Liver (tissue), 8 donors: ENCODE measurements at regions not wholly inside any gene's neighbourhood (a gene's known extent, or its start where the extent isn't known, plus 50 kb on each side); places are given as distances from the start of the nearest gene placed in this dataset.

Experiments used
- DNase-seq: peaks from one replicate; pipeline ENCODE4 v3.0.0-alpha.2; 2017; ENCODE audit warnings: low spot score
- H3K27ac ChIP-seq, 2 donors: one replicate each; pipeline ENCODE4 v1.7.0; 2013; ENCODE audit warnings: inconsistent platforms in 2 of 2, low read length in 2 of 2, control low read depth in 1 of 2, low read depth in 1 of 2, mild to moderate bottlenecking in 1 of 2
- H3K27me3 ChIP-seq, 4 donors: one replicate each; pipeline versions ENCODE4 v1.6.1 to v1.7.0; 2013; ENCODE audit warnings: low read length in 3 of 4, inconsistent platforms in 1 of 4, mild to moderate bottlenecking in 1 of 4, moderate library complexity in 1 of 4; ENCODE audit not compliant: control insufficient read depth in 4 of 4, insufficient read depth in 4 of 4
- H3K36me3 ChIP-seq, 4 donors: one replicate each; pipeline versions ENCODE4 v1.6.1 to v1.7.0; 2013; ENCODE audit warnings: low read length in 3 of 4, mild to moderate bottlenecking in 3 of 4, low read depth in 1 of 4, moderate library complexity in 1 of 4; ENCODE audit not compliant: control insufficient read depth in 4 of 4, insufficient read depth in 3 of 4
- H3K4me1 ChIP-seq, 4 donors: one replicate each; pipeline versions ENCODE4 v1.6.1 to v1.7.0; 2013; ENCODE audit warnings: low read length in 3 of 4, mild to moderate bottlenecking in 3 of 4, moderate library complexity in 1 of 4; ENCODE audit not compliant: control insufficient read depth in 4 of 4, insufficient read depth in 4 of 4
- H3K4me3 ChIP-seq, 3 donors: one replicate each; pipeline versions ENCODE4 v1.6.1 to v1.7.0; 2013; ENCODE audit warnings: low read length in 3 of 3, control low read depth in 1 of 3, low read depth in 1 of 3, mild to moderate bottlenecking in 1 of 3
- H3K9ac ChIP-seq, 2 donors: one replicate each; pipeline ENCODE4 v1.7.0; 2013; ENCODE audit warnings: low read length in 2 of 2, mild to moderate bottlenecking in 2 of 2, moderate library complexity in 2 of 2, control low read depth in 1 of 2, low read depth in 1 of 2
- H3K9me3 ChIP-seq, 4 donors: one replicate each; pipeline versions ENCODE4 v1.6.1 to v1.7.0; 2013; ENCODE audit warnings: low read length in 3 of 4; ENCODE audit not compliant: control insufficient read depth in 4 of 4
- ATF3 ChIP-seq: IDR thresholded peaks from 2 replicates; pipeline ENCODE4 v1.6.1; 2016; ENCODE audit warnings: antibody characterized with exemption
- CTCF ChIP-seq: fragments of 150-350 bp; IDR thresholded peaks from 2 replicates; pipeline ENCODE4 v1.5.1; 2017; ENCODE audit warnings: improper control_type of control experiment, low read depth, low read length; ENCODE audit not compliant: missing input control
- FOXA1 ChIP-seq: IDR thresholded peaks from 2 replicates; pipeline ENCODE4 v1.6.1; 2016; ENCODE audit warnings: antibody characterized with exemption
- FOXA2 ChIP-seq: IDR thresholded peaks from 2 replicates; pipeline ENCODE4 v1.6.1; 2016; ENCODE audit warnings: antibody characterized with exemption
- GABPA ChIP-seq, 2 donors: IDR thresholded peaks in 1 of 2; conservative IDR thresholded peaks in 1 of 2; 2 replicates each; pipeline ENCODE4 v1.6.1; 2016; ENCODE audit warnings: antibody characterized with exemption in 2 of 2, mild to moderate bottlenecking in 1 of 2, moderate library complexity in 1 of 2
- JUND ChIP-seq, 2 donors: IDR thresholded peaks; 2 replicates each; pipeline ENCODE4 v1.6.1; 2016; ENCODE audit warnings: antibody characterized with exemption in 2 of 2
- NR2F2 ChIP-seq: IDR thresholded peaks from 2 replicates; pipeline ENCODE4 v1.6.1; 2016; ENCODE audit warnings: antibody characterized with exemption
- REST ChIP-seq: IDR thresholded peaks from 2 replicates; pipeline ENCODE4 v1.6.1; 2016; ENCODE audit warnings: antibody characterized with exemption, mild to moderate bottlenecking
- SP1 ChIP-seq: IDR thresholded peaks from 2 replicates; pipeline ENCODE4 v1.6.1; 2018; ENCODE audit warnings: antibody characterized with exemption, mild to moderate bottlenecking
- YY1 ChIP-seq: IDR thresholded peaks from 2 replicates; pipeline ENCODE4 v1.6.1; 2016; ENCODE audit warnings: antibody characterized with exemption, mild to moderate bottlenecking
- ZBTB33 ChIP-seq: IDR thresholded peaks from 2 replicates; pipeline ENCODE4 v1.6.1; 2016; ENCODE audit warnings: antibody characterized with exemption
- WGBS: extraction: QIAGEN DNeasy Blood & Tissue Kit; methylation state at CpG from one replicate; pipeline ENCODE4 v1.1.7; 2013; 5-methylcytosine and 5-hydroxymethylcytosine counted together
- donor health status: healthy.
- donor health status: healthy.
- donor health status: healthy.
- donor health status: healthy.
- donor health status: healthy.

- TF ChIP-seq REST (no peak), ATF3 (no peak), NR2F2 (no peak), JUND (IDR thresholded peaks at IDR 0.05) (no peak)
Observed at GRCh38 chr18:76684265-76684664, 138.1 kb upstream of the ZNF236 start (continued).

GRCh38 chr18:76679945-76680344 lies 142.4 kb upstream of the ZNF236 start:
- 79% methylated on average over 8 of the region's 8 CpGs for WGBS
- no peak overlapping the region for H3K27ac ChIP-seq
- no peaks in the 10 kb centered on the region for H3K9me3 ChIP-seq
- H3K36me3 ChIP-seq = no peaks in the 10 kb centered on the region
- H3K4me1 ChIP-seq = no peaks in the 10 kb centered on the region
- H3K27me3 ChIP-seq = no peaks in the 10 kb centered on the region
- DNase-seq = no peak
- H3K9ac ChIP-seq = no peak overlapping the region
- no peak for TF ChIP-seq NR2F2
- no peak for TF ChIP-seq FOXA1
- TF ChIP-seq REST = no peak
- no peak for TF ChIP-seq FOXA2
- TF ChIP-seq ZBTB33 = no peak
- TF ChIP-seq ATF3 = no peak
- TF ChIP-seq GABPA (IDR thresholded peaks at IDR 0.05 in 1 of 2, conservative IDR thresholded peaks at IDR 0.05 in 1 of 2) = no peak
- TF ChIP-seq CTCF = no peak
- TF ChIP-seq YY1 = no peak
- TF ChIP-seq SP1 = no peak
- no peak overlapping the region for H3K4me3 ChIP-seq
